Chondrocyte (in vitro differentiated cells): ENCODE measurements at regions not wholly inside any gene's neighbourhood (a gene's known extent, or its start where the extent isn't known, plus 50 kb on each side); places are given as distances from the start of the nearest gene placed in this dataset.
"Not testable (repeated sequence)": the region's sequence is repeated elsewhere in the genome, so short reads cannot be mapped to it uniquely, and the experiment has no call there.

Source experiments
- DNase-seq: peaks from one replicate; pipeline ENCODE4 v3.0.0; 2021; ENCODE audit warnings: mixed read lengths, low spot score
- H3K27ac Mint-ChIP-seq: one replicate; pipeline ENCODE4 v1.8.0; 2021; ENCODE audit warnings: mild to moderate bottlenecking, moderate library complexity, mixed read lengths; ENCODE audit not compliant: unreplicated experiment
- H3K27me3 Mint-ChIP-seq: 2 replicates; pipeline ENCODE4 v1.8.0; 2021; ENCODE audit warnings: low read depth, mixed read lengths
- H3K36me3 Mint-ChIP-seq: 2 replicates; pipeline ENCODE4 v1.8.0; 2021; ENCODE audit warnings: low read depth, mixed read lengths
- H3K4me1 Mint-ChIP-seq: 2 replicates; pipeline ENCODE4 v1.8.0; 2021; ENCODE audit warnings: low read depth, mild to moderate bottlenecking, mixed read lengths
- H3K4me3 Mint-ChIP-seq: one replicate; pipeline ENCODE4 v1.8.0; 2021; ENCODE audit warnings: mild to moderate bottlenecking, moderate library complexity, mixed read lengths; ENCODE audit not compliant: unreplicated experiment
- H3K9me3 Mint-ChIP-seq: 2 replicates; pipeline ENCODE4 v1.8.0; 2021; ENCODE audit warnings: low read depth, mixed read lengths
- CTCF ChIP-seq: fragments of 200-600 bp; sonication (generic); IDR thresholded peaks from 2 replicates; pipeline ENCODE4 v1.5.0; 2021; ENCODE audit warnings: antibody characterized with exemption, mild to moderate bottlenecking, moderate library complexity

GRCh38 chr1:101410048-101410878 is 173.4 kb downstream of the S1PR1 start:
- Mint-ChIP-seq H3K9me3 (peaks cover 10% of the 10 kb centered on the region), H3K27me3 (peaks cover 11% of the 10 kb centered on the region), H3K4me3 (no peak overlapping the region), H3K4me1 (no peaks in the 10 kb centered on the region), H3K27ac (no peak overlapping the region), H3K36me3 (no peaks in the 10 kb centered on the region)
- TF ChIP-seq CTCF, result no peak
- no peak for DNase-seq

- Mint-ChIP-seq H3K27ac (no peak overlapping the region), H3K4me3 (no peak overlapping the region), H3K36me3 (no peaks in the 10 kb centered on the region), H3K9me3 (peaks cover 9% of the 10 kb centered on the region), H3K27me3 (no peaks in the 10 kb centered on the region), H3K4me1 (no peaks in the 10 kb centered on the region)
- no peak for TF ChIP-seq CTCF
- DNase-seq, result no peak
Observed at GRCh38 chr1:101420406-101420805, 183.6 kb downstream of the S1PR1 start.

GRCh38 chr1:101428083-101428482 is 191.3 kb downstream of the S1PR1 start:
- not testable (repeated sequence) for H3K36me3 Mint-ChIP-seq, H3K4me1 Mint-ChIP-seq, H3K4me3 Mint-ChIP-seq, DNase-seq, H3K27ac Mint-ChIP-seq
- Mint-ChIP-seq H3K27me3 (peaks cover 12% of the 10 kb centered on the region), H3K9me3 (peaks cover 19% of the 10 kb centered on the region)

GRCh38 chr1:101428562-101428961 is 191.7 kb downstream of the S1PR1 start:
- Mint-ChIP-seq H3K36me3 (no peaks in the 10 kb centered on the region), H3K9me3 (peaks cover 14% of the 10 kb centered on the region), H3K27me3 (peaks cover 15% of the 10 kb centered on the region), H3K4me3 (no peak overlapping the region), H3K27ac (no peak overlapping the region), H3K4me1 (no peaks in the 10 kb centered on the region)
- DNase-seq, result no peak
- TF ChIP-seq CTCF, result no peak

- H3K27me3 Mint-ChIP-seq, result peaks cover 11% of the 10 kb centered on the region
- no peaks in the 10 kb centered on the region for H3K36me3 Mint-ChIP-seq
- no peaks in the 10 kb centered on the region for H3K4me1 Mint-ChIP-seq
- H3K4me3 Mint-ChIP-seq, result no peak overlapping the region
- no peak for TF ChIP-seq CTCF
- H3K9me3 Mint-ChIP-seq, result peaks cover 13% of the 10 kb centered on the region
- DNase-seq, result no peak
- H3K27ac Mint-ChIP-seq, result no peak overlapping the region
Observed at GRCh38 chr1:101431956-101432510, 195.2 kb downstream of the S1PR1 start.
